Inflammatory macrophage treated with lipopolysaccharide for 1 hour (primary cell): ENCODE measurements at regions not wholly inside any gene's neighbourhood (a gene's known extent, or its start where the extent isn't known, plus 50 kb on each side); places are given as distances from the start of the nearest gene placed in this dataset.
"Not testable (repeated sequence)": the region's sequence is repeated elsewhere in the genome, so short reads cannot be mapped to it uniquely, and the experiment has no call there.

Source experiments
- DNase-seq, 2 donors: peaks; one replicate each; pipeline ENCODE4 v3.0.0-alpha.2; 2020 to 2022

DNA sequence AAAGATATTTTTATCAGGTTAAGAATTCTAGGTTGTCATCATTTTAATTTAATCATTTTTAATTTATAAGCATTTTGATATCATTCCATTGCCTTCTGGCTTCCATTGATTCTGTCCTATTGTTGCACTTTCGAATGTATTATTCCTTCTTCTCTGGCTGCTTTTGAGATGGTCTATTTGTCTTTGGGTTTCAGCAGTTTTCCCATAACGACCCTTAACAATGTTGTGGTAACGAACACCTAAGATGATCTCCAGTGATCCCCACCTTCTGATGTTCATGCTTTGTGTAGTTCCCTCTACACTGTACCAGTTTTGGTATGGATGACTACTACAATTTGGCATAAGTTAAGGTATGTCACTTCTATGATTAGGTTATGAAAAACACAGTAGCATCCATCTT, 59.9 kb downstream of the MINAR1 start:
- no peak for DNase-seq

DNA sequence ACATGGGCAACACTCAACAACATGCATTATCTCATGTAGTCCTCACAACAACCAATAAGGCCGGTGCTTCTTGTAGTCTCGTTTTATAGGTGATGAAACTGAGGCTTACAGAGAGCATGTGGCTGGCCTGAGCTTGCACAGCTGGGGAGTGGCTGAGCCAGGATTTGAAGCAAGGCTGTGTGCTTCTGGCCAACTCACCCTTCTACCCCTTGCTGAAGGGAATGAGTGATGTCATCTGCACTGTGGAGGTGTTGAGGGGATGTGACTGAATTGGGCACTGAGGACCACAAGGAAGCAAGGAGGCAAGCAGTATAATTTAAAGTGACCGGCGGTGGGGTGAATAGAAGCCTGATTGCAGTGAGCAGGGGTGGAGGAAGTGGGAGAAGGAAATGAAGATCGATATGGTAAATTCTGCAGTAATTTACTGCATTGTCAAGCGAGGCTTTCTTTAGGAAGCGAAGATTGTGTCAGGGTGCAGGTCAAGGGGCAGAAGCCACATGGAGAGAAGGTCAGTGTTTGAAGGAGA, 62.3 kb downstream of the MINAR1 start:
- no peak for DNase-seq

DNA sequence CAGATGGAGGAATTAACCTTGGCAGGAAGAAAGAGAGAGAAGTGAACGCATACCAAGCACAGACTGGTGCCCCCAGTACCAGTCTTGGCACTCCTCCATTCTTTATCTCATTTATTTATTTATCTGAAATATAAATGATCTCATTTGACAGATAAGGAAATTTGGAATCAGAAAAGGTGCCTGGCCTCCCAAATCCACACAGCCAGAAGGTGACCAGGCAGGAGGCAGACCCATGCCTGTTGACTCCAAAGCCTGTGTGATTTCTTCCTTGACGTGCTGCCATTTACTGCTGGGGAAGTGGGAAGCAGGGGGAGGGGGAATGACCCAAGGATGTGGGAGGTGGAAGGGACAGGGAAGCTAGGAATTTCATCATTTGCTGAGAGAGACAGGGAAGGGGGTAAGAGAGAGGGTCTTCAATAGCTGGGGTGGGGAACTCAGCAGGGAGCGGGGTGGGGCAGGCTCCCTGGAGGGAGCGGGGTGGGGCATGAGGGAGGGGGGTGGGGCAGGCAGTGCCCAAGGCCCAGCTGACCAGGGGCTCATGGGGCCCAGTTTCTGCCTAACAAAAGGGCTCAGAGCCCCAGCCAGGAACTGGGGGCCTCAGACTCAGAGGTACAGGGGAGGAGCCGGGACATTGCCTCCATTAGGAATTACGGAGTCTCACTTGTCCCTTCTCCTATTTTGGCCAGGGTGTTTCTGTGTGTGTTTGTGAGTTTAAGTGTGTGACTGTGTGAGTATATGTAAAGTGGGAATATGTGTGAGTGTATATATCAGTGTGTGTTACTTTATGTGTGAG, 63.0 kb downstream of the MINAR1 start:
- DNase-seq, result no peak

DNA sequence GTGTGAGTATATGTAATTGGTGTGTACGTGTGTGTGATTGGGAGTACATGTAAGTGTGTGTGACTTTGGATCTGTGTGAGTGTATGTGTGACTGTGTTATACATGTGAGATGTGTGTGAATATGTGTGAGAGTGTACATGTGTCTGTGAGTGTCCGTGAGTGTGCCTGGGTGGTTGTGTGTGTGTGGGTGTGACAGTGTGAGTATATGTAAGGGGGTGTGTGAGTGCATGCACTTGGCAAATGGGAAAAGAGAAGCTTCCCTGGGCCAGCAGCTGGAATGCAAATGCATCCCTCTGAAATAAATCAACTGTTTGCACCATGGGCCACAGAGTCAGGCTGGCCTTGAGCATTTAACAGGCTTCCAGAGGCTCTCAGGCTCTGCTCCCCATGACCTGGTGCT, 63.6 kb downstream of the MINAR1 start:
- no peak for DNase-seq

DNA sequence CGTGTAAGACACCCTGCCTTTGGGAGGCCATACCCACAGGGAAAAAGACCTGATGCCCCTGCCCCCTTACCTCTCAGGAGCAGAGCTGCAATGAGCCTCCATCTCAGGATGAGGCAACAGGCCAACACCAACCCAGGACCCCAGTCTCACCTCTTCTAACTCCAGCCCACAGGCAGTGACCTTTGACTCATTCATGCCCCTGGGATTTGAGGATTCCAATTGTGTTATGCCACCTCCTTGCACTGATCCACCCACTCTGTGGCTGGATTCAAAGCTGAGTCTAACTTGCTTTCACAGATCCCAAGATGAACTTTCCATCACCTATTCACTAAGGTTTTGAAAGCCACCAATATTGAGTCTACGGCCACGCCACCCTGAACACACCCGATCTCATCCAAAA, 64.7 kb downstream of the MINAR1 start:
- DNase-seq, result no peak

DNA sequence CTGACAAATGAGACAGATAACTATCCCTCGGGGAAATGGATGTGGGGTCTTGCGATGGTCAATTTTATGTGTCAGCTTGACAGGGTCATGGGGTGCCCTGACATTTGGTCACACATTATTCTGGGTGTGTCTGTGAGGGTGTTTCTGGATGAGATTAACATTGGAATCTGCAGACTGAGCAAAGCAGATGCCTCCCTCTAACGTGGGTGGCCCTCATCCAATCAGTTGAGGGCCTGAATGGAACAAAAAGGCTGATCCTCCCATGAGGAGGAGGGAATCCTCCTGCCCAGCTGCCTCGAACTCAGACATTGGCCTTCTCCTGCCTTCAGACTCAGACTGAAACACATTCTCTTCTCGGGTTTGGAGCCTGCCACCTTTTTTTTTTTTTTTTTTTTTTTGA, 69.0 kb downstream of the MINAR1 start:
- no peak for DNase-seq

DNA sequence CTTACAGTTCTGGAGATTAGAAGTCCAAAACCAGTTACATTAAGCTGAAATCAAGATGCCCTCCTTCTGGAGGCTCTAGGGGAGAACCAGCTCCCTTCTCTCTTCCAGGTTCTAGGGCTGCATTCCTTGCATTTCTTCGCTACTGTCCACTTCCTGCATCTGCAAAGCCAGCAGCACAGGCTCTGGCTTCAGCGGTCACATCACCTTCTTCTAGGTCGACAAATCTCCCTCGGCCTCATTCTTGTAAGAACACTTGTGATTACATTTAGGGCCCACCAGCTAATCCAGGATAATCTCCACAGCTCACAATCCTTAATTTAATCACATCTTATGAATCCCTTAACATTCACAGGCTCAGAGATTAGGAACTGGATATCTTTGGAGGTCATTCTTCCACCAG, 73.8 kb downstream of the MINAR1 start:
- DNase-seq, result no peak

DNA sequence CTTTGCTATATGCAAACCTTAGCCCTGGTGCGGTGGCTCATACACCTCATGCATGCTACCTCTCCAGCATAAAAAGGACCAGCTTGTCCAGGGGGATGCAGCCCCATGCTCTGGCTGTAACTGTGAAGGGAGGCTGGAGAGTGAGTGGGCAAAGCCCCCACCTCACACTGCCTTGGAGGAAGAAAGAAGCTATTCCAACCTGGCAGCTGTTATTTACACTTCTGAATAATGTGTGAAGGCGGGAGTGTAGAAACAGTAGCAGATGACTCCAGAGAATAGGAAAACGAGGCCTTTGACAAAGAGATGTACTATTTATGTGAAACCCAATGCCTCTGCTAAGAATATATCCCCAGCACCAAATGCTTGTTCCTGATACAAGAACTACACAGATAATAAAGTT, 80.7 kb downstream of the MINAR1 start:
- DNase-seq, result not testable (repeated sequence)

DNA sequence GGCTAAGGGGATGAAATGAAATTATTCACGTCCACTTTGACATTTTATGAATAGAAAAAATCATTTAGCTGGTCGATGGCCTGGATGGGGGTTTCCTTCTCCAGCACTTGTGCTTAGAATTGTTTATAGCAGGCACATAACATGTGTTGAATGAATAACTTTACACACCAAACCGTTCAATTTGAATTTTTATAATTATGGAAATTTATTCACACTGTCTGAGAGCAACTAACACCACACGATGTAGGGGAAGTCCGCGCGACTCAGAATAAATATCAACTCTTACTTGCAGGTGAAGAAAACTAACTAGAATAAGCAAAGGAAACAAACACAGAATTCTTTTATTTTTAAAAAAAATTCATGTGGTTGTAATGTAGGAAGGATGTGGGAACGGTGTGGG, 81.3 kb downstream of the MINAR1 start:
- no peak for DNase-seq

DNA sequence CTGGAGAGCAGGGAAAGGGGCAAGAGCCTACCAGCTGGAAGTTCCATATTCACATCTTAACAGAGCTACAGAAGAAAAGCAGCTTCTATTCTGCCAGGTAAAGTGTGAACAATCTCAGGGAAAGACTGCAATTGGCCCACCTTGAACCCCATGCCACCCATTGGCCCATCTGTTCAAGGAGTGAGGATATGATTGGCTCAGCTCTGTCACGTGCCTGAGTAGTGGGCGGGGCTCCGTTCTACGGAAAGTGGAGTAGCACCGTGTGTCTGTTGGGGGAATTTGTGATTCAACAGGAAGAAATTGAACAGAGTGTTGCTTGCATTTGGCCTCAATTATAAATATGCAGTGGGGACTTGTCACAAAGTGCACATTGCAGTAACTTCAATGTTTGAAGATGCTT, 81.8 kb downstream of the MINAR1 start:
- DNase-seq, result no peak

DNA sequence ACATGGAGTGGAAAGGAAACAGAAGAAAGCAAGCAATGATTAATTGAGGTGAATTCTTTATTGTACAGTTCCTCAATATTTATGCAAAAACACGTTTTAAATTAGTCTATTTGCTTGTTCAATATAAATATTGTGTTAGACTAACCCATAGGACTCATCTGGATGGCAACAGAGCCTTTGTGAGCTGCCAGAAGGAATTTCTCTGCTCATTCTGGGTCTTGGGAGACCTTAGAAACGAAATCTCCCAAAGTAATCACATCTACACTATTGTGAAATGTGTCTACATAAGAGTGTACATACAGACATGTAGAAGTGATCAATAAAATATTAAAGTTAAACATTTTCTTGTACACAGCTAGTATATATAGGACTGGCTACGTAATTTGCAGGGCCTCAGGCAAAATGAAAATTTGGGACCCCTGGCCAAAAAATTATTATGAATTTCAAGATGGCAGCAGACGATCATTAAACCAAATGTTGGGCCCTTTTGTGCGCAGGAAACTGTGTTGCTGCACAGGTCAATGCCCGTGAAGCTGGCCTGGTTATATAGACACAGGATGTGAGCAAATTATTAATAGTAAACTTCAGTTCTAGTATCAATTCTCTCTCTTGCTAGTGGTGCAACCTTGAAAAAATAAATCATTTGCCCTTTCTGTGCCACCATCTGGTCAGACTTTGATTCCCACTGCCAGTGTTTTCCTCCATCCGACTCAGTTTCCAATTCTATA, 83.3 kb downstream of the MINAR1 start:
- no peak for DNase-seq

DNA sequence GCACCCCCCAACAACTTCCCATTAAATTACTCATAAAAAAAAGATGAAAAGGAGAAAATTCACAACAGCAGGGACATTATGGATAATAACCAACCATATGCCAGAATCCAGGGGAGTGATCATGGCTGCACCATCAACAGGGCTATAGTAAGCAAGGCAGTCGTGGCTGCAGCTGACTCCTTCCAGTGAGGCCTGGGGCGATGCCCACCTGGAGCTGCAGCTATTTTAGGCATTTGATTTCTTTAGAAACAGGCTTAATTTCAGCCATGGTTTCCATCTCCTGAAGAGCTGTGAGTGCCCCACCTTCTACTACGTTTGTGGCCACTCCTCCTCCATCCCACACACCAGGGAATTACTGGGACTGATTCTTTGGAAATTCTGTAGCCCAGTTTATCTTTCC, 84.0 kb downstream of the MINAR1 start:
- peak in 1 of 2 donors; percentile 6 for DNase-seq

DNA sequence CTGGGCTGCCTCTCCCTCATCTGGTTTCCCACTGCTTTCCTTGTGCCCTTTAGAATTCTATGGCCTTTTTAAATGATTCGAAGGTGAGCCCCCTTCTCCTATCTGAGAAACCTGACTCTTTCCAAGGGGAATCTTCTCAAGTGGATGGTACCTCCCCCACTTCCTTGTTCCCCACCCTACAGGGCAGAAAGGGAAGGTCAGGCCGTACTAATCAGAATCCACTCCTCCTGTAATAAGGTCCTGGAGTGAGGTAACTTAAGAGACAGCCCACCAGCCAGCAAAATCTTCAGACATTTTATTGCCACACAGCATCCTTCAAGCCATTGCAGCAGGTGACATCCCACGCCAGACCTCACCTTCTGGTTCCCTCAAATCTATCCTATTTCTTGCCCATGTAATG, 84.5 kb downstream of the MINAR1 start:
- DNase-seq, result no peak

DNA sequence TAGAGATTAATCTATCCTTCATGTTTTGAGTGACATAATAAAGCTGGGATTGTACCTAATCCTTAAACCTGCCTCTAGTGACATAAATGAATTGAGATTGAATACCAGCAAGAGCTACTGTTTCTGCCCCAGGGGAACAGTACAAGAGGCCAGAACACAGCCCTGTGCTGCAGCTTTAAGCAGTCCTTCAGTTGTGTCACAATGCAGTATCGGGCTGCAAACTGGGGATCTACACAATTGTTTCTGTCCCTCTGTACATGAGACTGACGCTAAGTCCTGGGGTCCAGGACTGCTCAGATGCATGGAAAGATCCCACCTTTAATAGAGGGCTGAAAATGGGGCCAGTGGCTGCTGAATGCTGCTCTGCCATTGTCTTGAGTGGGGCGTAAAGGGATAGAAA, 87.5 kb downstream of the MINAR1 start:
- no peak for DNase-seq

DNA sequence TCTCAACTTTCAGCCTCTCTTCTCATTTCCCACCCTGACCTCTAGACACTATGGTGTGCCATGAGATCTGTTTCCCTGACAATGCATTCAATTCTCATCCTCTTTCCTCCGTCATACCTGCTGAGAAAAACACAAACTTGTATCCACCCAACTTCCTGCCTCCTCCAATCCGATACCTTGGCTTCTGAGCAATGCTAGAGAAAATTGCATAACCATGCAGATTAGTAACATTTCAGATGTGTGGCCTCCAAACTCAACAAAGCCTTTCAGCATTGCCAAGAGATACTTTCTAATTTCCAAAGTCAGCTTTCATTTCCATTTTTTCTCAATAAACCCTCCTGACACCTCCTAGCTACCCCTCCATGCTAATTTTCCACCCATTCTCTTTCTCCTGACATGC, 88.5 kb downstream of the MINAR1 start:
- DNase-seq, result no peak

DNA sequence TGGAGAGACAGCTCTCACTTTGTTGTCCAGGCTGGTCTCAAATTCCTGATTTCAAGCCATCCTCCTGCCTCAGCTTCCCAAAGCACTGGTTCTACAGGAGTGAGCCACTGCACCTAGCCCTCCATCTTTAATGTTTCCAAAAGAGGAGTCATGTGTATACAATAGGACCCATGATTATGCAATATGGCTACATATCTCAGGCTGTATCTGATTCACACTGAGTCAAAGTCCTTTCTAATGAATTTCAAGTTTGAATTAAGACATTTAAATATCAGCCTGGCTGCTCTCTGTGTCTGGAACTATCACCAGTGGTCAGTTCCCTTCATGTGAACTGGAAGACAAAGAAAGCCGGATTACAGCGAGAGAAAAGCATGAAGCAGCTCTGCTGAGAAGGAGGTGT, 90.5 kb downstream of the MINAR1 start:
- DNase-seq, result no peak

DNA sequence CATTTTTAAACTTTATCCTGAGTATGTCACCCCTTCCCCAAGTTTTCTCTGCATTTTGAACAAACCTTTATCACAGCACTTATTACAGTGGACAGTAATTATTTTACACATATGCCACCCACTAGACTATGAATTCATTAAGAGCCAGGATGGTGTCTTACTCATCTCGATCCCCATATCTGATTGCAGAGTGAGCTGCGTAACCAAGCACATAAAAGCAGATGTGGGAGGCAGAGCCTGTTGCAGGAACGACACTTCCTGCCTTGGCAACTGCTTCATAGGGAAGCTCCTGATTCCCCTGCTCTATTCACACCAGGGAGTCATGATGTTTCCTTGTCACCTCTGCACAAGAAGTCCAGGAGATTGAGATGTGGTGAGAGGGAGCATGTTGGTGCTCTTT, 91.1 kb downstream of the MINAR1 start:
- no peak for DNase-seq

DNA sequence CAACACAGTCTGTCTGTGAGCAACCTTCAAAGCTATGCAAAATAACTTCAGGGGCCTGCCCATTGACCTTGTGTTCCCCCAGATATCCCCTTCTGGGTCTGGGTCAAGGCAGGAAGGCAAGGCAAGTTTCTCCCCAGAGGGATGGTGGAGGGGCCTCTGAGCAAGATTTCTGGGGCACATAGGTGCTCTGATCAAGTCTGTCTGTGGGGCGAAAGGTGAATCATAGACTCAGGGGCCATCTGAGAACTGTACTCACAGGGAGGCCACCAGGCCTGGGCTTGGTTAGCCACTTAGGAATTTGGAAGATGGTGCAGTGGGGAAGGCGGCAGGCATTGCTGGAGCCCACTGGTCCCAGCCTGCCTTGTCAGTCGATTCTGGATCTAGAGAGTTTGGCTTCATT, 92.4 kb downstream of the MINAR1 start:
- no peak for DNase-seq

DNA sequence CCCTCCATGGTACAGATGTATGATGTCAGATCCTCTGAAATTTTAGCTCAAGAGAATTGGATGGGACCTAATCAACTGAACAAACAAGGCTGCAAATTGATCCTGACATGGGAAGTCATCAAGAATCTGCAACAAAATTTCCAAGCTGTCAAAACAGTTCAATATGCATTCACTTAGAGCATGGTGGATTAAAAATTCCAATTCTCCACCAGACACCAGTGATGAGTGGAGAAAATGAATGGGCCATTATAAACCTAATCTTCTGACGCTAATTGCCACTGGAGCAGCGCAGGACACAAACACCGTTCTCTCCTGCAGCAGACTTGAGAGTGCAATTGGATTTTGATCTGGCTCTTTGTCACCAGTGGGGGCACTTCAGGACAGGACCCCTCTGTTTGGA, 94.2 kb downstream of the MINAR1 start:
- DNase-seq, result no peak

DNA sequence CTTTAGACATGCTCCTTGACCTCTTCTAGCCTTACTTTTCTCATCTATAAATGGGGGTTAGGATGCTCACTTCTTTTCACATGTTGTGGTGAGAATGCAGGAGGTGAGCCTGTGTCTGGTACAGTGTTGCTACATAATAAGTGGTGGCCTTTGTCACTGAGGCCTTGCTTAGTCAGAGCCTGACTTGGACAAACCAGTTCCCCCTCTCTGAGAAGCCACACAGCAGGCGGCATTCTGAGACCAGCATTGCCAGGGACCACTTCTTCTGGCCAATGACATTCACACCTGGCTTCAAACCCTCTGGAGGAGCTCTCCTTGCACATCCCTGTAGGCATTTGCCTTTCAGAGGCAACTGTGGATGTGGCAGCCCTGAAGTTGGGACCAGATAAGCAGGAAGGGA, 95.7 kb downstream of the MINAR1 start:
- DNase-seq, result no peak

DNA sequence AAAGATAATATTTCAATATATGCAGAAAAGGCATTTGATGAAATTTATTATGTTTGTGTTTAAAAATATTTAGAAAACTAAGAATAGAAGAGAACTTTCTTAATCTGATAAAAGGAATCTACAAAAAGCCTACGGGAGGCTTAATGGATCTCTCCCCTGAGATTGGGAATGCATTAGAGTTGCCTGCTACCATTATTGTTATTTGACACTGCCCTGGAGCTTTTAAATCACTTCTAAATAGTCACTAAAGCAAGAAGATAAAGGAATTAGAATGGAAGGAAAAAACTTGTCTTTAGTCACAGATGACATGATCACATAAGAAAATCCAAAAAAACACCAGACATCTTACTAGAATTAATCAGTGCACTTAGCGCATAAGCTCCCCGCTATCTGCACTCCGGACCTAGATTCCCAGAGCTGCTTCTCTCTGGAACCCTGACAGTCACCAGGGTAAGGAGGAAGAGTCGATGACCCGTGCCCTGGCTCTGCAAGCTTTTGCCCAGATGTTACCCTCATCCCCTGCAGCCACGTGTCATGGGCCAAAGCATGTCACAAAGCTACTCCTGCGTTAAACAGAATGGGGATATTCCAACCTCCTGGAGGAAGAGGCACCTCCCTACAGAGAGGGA, 97.1 kb downstream of the MINAR1 start:
- no peak for DNase-seq

DNA sequence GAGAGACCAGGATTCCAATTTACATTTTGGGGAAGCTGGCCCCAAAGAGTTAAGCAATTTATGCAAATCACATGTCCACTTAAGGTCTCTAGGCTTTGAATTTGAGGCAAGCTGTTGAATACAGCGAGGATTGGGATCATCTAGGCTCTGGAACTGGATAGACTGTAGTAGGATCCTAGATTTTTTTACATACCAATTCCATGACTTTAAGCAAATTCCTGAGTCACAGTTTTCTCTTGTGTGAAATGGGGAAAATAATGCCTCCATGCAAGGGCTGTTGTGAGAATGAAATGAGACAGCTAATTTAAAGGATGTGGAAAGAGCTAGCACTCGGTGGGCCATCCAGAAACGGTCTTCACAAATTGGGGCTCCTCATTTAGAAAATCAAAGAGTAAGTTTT, 103.4 kb downstream of the MINAR1 start:
- no peak for DNase-seq

DNA sequence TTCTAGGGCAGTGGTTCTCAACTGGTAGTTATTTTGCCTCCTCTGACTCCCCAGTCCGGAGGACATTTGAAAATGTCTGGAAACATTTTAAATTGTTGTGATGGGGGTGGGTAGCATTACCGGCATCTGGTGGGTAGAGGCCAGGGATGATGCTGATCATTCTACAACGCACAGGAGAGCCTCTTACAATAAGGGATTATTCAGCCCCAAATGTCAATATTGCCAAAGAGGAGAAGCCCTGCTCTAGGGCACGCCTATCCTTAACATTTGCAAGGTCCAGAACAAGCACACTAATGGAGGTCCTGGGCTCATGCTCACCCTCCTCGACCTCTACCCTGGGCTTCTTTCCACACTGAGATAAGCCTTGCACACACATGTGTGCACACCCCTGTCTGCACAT, 106.4 kb downstream of the MINAR1 start:
- no peak for DNase-seq

DNA sequence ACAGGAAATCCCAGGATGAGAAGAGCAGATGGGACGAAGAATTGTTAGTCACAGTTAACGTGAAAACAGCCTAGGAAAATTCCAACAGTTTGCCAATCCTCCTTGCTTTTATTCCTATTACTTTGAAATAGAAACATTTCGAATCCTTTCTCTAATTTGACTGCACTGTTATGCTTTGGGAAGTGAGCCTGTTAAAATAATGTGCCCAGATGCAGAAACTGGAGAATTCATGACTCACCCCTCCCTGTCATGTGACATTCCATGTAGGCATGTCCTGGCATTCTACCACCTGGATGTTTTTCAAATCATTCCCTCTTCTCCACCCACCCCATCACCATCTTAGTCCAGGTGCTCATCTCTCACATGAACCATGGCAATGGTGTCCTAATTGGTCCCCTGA, 107.3 kb downstream of the MINAR1 start:
- DNase-seq, result no peak
